Vagina (tissue), 2 donors: ENCODE measurements at regions not wholly inside any gene's neighbourhood (a gene's known extent, or its start where the extent isn't known, plus 50 kb on each side); places are given as distances from the start of the nearest gene placed in this dataset.

Source experiments
- CTCF ChIP-seq, 3 experiments: fragments of 450-650 bp in 2 of 3; fragments of 200-600 bp in 1 of 3; sonication (generic) in 1 of 3; IDR thresholded peaks; one replicate each; pipeline ENCODE4 v1.5.1; 2017 to 2019; ENCODE audit warnings: antibody characterized with exemption in 3 of 3, mild to moderate bottlenecking in 2 of 3, moderate library complexity in 2 of 3
- POLR2A ChIP-seq, 2 donors: fragments of 450-650 bp; IDR thresholded peaks; one replicate each; pipeline ENCODE4 v1.6.1; 2017; ENCODE audit warnings: antibody characterized with exemption in 2 of 2, mild to moderate bottlenecking in 2 of 2, moderate library complexity in 2 of 2
- POLR2AphosphoS5 ChIP-seq, 2 donors: sonication (generic); formaldehyde crosslinking; IDR thresholded peaks; one replicate each; pipeline ENCODE4 v1.9.0; 2017; ENCODE audit warnings: antibody characterized with exemption in 2 of 2, mild to moderate bottlenecking in 2 of 2, low read depth in 1 of 2; ENCODE audit not compliant: insufficient read depth in 1 of 2

- no peak for TF ChIP-seq CTCF (IDR thresholded peaks at IDR 0.05)
- no peak for TF ChIP-seq POLR2A (IDR thresholded peaks at IDR 0.05)
- no peak for TF ChIP-seq POLR2AphosphoS5 (IDR thresholded peaks at IDR 0.05; ENCODE audit: insufficient read depth in 1 of 2, low read depth in 1 of 2)
Measured at GRCh38 chr1:96515925-96516324, 205.7 kb upstream of the PTBP2 start.
